RCC 7860 (cell line): ENCODE measurements at regions not wholly inside any gene's neighbourhood (a gene's known extent, or its start where the extent isn't known, plus 50 kb on each side); places are given as distances from the start of the nearest gene placed in this dataset.
A peak's percentile ranks its signal among the peaks of the same experiment; 100 is the strongest.

Experiments used
- DNase-seq: peaks from one replicate; pipeline ENCODE4 v3.0.0-alpha.2; 2015; ENCODE audit warnings: low spot score
- FAIRE-seq: peaks from 2 replicates; lab custom pipeline; 2012; peaks lifted over from hg19 to GRCh38; lab: Jason Lieb, UNC

GRCh38 chr9:73738741-73739530, 587.3 kb downstream of the ANXA1 start:
- no peak for FAIRE-seq
- DNase-seq: no peak

DNA sequence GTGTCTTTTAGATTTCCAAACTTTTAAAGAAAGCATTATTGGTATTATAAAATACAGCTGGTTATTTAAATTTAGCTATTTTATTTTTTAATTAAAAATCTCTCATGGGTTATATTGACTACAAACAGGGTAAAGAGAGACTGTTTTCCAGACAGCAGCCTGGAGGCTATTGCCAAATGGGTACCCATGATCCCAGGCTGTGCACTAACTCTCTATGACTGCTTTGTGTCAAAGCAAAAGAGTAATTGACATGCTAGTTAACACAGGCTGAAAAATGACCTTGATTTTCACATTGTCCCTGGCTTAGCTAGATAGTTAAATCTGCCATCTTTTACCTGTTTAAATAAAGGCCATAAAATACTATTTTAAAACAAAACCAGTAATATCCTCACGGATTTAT, 589.7 kb downstream of the ANXA1 start:
- FAIRE-seq (no peak), DNase-seq (no peak)

DNA sequence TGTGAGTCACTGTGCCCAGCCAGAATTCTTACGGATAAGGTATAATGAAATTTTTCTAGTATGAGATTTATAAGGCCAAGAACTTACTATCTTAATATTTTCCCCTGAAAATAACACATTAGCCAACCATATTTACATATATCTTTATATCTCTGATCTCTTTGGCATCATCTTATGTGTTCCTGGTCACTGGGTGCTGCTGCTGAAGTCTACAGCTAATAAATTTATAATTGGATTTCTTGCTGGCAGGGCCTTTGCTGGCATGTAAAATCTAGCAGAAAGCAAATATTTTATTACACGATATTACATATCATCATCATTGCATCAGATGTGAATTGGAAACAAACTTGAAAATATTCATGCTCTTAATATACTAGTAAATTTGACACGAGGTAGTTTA, 590.7 kb downstream of the ANXA1 start:
- FAIRE-seq: no peak
- DNase-seq: no peak

DNA sequence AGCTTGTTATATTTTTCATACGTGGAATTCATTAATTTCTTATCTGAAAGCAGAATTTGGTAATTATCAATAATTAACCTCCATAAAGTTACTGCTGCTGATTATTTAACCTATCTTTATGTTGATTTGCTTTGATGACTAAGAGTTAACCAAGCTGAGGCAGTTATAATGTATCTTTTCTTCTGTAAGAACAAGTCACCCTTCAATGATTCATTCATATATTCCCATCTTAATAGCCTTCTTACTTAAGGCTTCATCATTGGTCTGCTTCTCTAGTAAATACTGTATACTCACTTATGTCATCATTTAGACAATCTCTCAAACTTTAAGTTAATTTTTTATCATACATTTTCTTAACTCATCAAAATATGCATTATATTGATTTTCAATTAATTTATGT, 592.2 kb downstream of the ANXA1 start:
- FAIRE-seq (peak; percentile 58), DNase-seq (peak; percentile 25)

GRCh38 chr9:73745598-73745997, 593.9 kb downstream of the ANXA1 start:
- FAIRE-seq (no peak), DNase-seq (no peak)

DNA sequence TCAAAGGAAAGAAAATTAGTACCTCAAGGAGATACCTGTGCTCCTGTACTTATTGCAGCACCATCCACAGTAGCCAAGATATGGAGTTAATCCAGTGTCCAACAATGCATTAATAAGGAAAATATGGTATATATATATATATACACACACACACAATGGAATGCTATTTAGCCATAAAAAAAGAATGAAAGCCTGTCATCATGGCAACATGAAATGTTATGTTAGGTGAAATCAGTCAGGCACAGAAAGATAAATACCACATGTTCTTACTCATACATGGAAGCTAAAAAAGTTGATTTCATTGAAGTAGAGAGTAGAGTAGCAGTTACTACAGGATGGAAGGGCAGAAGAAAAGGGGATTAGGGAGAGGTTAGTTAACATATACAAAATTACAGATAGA, 601.5 kb downstream of the ANXA1 start:
- peak; percentile 59 for DNase-seq
- FAIRE-seq: peak; percentile 35

DNA sequence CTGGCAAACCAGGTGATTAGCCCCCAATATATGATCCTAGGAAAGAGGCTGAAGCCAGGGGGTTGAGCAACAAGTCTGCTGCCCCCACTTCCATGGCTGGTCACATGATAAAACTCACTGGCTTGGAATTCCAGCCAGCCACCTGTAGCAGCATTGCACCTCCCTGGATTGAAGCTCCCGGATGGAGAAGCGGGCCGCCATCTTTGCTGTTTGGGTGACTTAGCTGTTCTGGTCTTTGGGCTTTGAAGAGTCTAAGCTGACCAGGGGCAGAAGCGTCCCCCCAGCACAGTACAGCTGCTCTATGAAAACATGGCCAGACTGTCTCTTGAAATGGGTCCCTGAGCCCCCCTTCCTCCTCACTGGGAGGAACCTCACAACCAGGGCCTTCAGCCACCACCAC, 610.2 kb downstream of the ANXA1 start:
- FAIRE-seq (no peak), DNase-seq (no peak)

- DNase-seq (no peak), FAIRE-seq (no peak)
Measured at GRCh38 chr9:73773896-73774295, 622.2 kb downstream of the ANXA1 start.

DNA sequence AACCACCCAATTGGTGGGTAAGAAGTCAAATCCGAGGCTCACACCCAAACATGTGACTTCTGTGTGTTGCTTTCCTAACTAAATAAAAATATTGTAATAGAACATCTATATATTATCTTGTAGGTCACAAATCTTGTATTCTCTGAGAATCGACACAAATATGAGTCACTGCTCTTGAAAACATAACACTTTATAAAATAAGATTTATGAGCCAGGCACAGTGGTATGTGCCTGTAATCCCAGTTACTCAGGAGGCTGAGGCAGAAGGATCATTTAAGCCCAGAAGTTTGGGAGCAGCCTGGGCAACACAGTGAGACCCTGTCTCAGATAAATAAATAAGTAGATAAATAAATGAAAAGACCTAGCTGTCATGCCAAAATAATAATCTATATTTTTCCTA, 624.1 kb downstream of the ANXA1 start:
- DNase-seq (no peak), FAIRE-seq (no peak)

- peak; percentile 95 for FAIRE-seq
- DNase-seq: peak; percentile 76
Measured at GRCh38 chr9:73780916-73781315, 629.3 kb downstream of the ANXA1 start.

DNA sequence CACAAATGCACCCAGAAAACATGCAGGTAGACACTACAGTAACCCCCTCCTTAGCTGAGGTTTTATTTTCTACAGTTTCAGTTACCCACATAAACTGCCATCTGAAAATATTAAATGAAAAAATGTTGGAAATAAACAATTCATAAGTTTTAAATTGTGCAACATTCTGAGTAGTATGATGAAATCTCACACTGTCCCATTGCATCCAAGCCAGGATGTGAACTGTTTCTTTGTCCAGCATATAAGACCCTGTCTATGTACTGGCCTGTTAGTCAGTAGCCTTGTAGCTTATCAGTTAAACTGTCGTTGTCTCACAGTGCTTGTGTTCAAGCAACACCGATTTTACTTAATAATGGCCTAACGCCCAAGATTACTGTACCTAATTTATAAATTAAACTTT, 630.5 kb downstream of the ANXA1 start:
- no peak for FAIRE-seq

GRCh38 chr9:73799446-73799845, 647.8 kb downstream of the ANXA1 start:
- DNase-seq (no peak), FAIRE-seq (no peak)

More for the DNA sequence above, 630.5 kb downstream of the ANXA1 start:
- DNase-seq: no peak

GRCh38 chr9:73805111-73805510, 653.4 kb downstream of the ANXA1 start:
- DNase-seq (no peak), FAIRE-seq (no peak)

GRCh38 chr9:73805853-73806458, 654.3 kb downstream of the ANXA1 start:
- FAIRE-seq (no peak), DNase-seq (no peak)

- DNase-seq: no peak
- FAIRE-seq: no peak
Measured at GRCh38 chr9:73806876-73807275, 655.2 kb downstream of the ANXA1 start.

DNA sequence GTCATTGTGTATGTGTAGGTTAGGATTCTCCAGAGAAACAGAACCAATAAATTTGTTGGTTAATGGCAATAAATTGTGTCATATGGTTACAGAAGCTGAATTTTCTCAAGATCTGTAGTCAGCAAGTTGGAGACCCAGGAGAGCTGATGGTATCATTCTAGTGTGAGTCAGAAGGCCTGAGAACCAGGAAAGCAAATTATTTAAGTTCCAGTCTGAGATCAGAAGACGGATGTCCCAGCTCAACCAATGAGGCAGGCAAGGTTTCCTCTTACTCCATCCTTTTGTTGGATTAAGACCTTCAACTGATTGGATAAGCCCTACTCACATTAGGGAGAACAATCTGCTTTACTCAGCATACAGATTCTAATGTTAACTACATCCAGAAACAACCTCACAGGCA, 656.3 kb downstream of the ANXA1 start:
- DNase-seq (no peak), FAIRE-seq (no peak)

DNA sequence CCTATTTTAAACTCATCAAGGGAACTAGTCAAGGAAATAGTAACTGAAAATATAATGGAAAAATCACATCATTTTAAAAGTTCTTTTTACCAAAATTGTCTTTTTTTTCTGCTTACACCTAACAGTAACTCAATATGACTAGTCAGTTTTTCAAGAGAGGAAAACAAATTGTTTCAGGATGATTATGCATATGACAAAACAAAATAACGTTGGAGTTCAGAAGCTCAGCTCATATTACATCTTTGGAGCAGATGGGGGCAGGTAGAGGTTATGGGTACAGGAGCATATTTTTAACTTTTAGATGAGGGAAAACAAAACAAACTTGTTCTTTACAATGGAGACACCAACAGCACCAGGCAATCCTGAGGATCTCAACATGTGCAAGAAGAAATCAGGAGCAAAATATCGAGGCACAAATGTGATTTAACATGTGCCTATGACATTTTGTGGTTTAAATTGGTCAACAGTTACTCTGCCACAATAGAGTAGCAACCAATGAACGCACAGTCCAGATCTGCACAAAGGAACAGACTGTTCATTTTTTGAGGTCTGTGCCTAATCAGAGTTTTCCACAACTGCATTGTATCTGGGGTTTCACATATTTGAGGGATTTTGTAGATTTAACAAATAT, 659.0 kb downstream of the ANXA1 start:
- no peak for FAIRE-seq
- DNase-seq: no peak

GRCh38 chr9:73813546-73813945, 661.9 kb downstream of the ANXA1 start:
- no peak for FAIRE-seq

GRCh38 chr9:73816905-73817304, 665.2 kb downstream of the ANXA1 start:
- FAIRE-seq: no peak

More at GRCh38 chr9:73813546-73813945, 661.9 kb downstream of the ANXA1 start:
- no peak for DNase-seq

GRCh38 chr9:73824671-73825070, 672.5 kb upstream of the RORB start:
- DNase-seq: no peak

More at GRCh38 chr9:73816905-73817304, 665.2 kb downstream of the ANXA1 start:
- no peak for DNase-seq

GRCh38 chr9:73838871-73839270, 658.3 kb upstream of the RORB start:
- DNase-seq (no peak), FAIRE-seq (no peak)

More at GRCh38 chr9:73824671-73825070, 672.5 kb upstream of the RORB start:
- no peak for FAIRE-seq

GRCh38 chr9:73839471-73839870, 657.7 kb upstream of the RORB start:
- FAIRE-seq: no peak
- DNase-seq: no peak
